ENCODE measurements at regions not wholly inside any gene's neighbourhood (a gene's known extent, or its start where the extent isn't known, plus 50 kb on each side); places are given as distances from the start of the nearest gene placed in this dataset.

GRCh38 chr13:73731564-73731963 is 402.6 kb downstream of the KLF12 start:
- TF ChIP-seq, protein P1, sequence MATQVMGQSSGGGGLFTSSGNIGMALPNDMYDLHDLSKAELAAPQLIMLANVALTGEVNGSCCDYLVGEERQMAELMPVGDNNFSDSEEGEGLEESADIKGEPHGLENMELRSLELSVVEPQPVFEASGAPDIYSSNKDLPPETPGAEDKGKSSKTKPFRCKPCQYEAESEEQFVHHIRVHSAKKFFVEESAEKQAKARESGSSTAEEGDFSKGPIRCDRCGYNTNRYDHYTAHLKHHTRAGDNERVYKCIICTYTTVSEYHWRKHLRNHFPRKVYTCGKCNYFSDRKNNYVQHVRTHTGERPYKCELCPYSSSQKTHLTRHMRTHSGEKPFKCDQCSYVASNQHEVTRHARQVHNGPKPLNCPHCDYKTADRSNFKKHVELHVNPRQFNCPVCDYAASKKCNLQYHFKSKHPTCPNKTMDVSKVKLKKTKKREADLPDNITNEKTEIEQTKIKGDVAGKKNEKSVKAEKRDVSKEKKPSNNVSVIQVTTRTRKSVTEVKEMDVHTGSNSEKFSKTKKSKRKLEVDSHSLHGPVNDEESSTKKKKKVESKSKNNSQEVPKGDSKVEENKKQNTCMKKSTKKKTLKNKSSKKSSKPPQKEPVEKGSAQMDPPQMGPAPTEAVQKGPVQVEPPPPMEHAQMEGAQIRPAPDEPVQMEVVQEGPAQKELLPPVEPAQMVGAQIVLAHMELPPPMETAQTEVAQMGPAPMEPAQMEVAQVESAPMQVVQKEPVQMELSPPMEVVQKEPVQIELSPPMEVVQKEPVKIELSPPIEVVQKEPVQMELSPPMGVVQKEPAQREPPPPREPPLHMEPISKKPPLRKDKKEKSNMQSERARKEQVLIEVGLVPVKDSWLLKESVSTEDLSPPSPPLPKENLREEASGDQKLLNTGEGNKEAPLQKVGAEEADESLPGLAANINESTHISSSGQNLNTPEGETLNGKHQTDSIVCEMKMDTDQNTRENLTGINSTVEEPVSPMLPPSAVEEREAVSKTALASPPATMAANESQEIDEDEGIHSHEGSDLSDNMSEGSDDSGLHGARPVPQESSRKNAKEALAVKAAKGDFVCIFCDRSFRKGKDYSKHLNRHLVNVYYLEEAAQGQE (IDR thresholded peaks at IDR 0.05; ENCODE audit: low read depth), result no peak
- TF ChIP-seq, protein P2, sequence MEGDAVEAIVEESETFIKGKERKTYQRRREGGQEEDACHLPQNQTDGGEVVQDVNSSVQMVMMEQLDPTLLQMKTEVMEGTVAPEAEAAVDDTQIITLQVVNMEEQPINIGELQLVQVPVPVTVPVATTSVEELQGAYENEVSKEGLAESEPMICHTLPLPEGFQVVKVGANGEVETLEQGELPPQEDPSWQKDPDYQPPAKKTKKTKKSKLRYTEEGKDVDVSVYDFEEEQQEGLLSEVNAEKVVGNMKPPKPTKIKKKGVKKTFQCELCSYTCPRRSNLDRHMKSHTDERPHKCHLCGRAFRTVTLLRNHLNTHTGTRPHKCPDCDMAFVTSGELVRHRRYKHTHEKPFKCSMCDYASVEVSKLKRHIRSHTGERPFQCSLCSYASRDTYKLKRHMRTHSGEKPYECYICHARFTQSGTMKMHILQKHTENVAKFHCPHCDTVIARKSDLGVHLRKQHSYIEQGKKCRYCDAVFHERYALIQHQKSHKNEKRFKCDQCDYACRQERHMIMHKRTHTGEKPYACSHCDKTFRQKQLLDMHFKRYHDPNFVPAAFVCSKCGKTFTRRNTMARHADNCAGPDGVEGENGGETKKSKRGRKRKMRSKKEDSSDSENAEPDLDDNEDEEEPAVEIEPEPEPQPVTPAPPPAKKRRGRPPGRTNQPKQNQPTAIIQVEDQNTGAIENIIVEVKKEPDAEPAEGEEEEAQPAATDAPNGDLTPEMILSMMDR (IDR thresholded peaks at IDR 0.05 in 2 of 3, conservative IDR thresholded peaks at IDR 0.05 in 1 of 3; ENCODE audit: borderline replicate concordance in 1 of 3, insufficient read depth in 1 of 3, low read depth in 2 of 3, low read length in 2 of 3), result no peak
- TF ChIP-seq POLR2A (IDR thresholded peaks at IDR 0.05; ENCODE audit: borderline replicate concordance, extremely low read depth, insufficient read depth, insufficient read length), result no peak
- TF ChIP-seq, protein P3, sequence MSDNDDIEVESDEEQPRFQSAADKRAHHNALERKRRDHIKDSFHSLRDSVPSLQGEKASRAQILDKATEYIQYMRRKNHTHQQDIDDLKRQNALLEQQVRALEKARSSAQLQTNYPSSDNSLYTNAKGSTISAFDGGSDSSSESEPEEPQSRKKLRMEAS (IDR thresholded peaks at IDR 0.05), result no peak
- TF ChIP-seq ZNF274 (IDR thresholded peaks at IDR 0.05; ENCODE audit: low read depth, low read length), result no peak
- TF ChIP-seq JUND (IDR thresholded peaks at IDR 0.05), result no peak
- TF ChIP-seq EZH2 (IDR thresholded peaks at IDR 0.05), result no peak
- no peak for TF ChIP-seq EGR1 (IDR thresholded peaks at IDR 0.05; ENCODE audit: low read depth)

Data from HCT116 (cell line).